22Rv1 (cell line): ENCODE measurements at regions not wholly inside any gene's neighbourhood (a gene's known extent, or its start where the extent isn't known, plus 50 kb on each side); places are given as distances from the start of the nearest gene placed in this dataset.

Experiments used
- H3K27ac ChIP-seq: fragments of 450-650 bp; 2 replicates; pipeline ENCODE4 v1.5.1; 2017
- ZFX ChIP-seq: fragments of 450-650 bp; IDR thresholded peaks from 2 replicates; pipeline ENCODE4 v1.6.1; 2017; ENCODE audit warnings: antibody characterized with exemption, borderline replicate concordance
- TF ChIP-seq, protein P1 (sequence below): fragments of 450-650 bp; IDR thresholded peaks from 2 replicates; pipeline ENCODE4 v1.5.1; 2017; ENCODE audit warnings: mild to moderate bottlenecking

GRCh38 chr5:124841829-124842712, 95.6 kb upstream of the ZNF608 start:
- TF ChIP-seq, protein P1, sequence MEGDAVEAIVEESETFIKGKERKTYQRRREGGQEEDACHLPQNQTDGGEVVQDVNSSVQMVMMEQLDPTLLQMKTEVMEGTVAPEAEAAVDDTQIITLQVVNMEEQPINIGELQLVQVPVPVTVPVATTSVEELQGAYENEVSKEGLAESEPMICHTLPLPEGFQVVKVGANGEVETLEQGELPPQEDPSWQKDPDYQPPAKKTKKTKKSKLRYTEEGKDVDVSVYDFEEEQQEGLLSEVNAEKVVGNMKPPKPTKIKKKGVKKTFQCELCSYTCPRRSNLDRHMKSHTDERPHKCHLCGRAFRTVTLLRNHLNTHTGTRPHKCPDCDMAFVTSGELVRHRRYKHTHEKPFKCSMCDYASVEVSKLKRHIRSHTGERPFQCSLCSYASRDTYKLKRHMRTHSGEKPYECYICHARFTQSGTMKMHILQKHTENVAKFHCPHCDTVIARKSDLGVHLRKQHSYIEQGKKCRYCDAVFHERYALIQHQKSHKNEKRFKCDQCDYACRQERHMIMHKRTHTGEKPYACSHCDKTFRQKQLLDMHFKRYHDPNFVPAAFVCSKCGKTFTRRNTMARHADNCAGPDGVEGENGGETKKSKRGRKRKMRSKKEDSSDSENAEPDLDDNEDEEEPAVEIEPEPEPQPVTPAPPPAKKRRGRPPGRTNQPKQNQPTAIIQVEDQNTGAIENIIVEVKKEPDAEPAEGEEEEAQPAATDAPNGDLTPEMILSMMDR: no peak
- no peak for TF ChIP-seq ZFX
- no peak overlapping the region for H3K27ac ChIP-seq

DNA sequence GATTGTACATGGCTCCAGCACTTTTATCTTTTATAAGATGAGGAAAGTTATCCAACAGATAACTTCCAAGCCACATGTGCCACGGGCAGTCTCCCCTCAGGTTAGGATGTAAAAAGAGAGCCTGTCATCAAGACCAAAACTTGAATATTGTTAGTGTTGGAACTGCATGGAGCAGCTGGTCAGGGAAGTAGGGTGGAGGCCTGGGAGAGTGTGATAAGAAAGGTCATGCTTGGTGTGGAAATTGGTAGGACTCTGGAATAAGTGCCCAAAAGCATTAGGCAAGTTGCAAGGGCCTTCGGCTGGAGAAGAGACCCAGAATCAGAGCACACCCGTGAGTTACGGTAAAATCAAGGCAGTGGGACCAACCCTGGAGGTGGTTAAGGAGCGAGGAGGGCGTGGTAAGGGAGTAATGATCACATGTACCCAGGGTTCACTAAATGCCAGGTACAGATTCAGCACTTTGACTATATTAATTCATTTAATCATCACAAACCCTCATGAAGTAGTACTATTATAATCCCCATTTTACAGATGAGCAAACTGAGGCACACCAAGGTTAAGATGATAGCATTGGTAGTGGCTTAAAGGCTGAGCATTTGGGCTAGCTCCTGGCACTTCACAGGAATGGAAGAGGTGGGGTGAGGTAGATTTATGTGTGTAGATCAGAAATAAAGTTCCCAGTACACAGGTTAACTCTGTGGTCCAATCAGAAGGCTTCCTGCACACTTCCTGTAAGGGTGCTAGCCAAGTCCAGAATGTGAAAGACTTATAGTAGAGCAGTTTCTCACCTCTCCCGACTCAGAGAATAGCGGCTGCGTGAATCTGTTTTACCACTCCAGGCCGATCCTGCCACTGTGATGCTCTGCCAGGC, 96.5 kb upstream of the ZNF608 start:
- no peak for TF ChIP-seq ZFX
- TF ChIP-seq, protein P1: no peak
- no peak overlapping the region for H3K27ac ChIP-seq

- H3K27ac ChIP-seq: no peak overlapping the region
- TF ChIP-seq ZFX: no peak
- TF ChIP-seq, protein P1: no peak
These were observed 97.1 kb upstream of the ZNF608 start for GRCh38 chr5:124843596-124843899.

- TF ChIP-seq ZFX: no peak
- TF ChIP-seq, protein P1: no peak
- H3K27ac ChIP-seq: no peak overlapping the region
These were observed 98.0 kb upstream of the ZNF608 start for GRCh38 chr5:124844371-124844920.

GRCh38 chr5:124847907-124848306, 101.5 kb upstream of the ZNF608 start:
- TF ChIP-seq, protein P1: no peak
- no peak for TF ChIP-seq ZFX
- H3K27ac ChIP-seq: no peak overlapping the region

GRCh38 chr5:124849774-124850173, 103.3 kb upstream of the ZNF608 start:
- TF ChIP-seq, protein P1: no peak
- no peak for TF ChIP-seq ZFX

More at GRCh38 chr5:124849774-124850173, 103.3 kb upstream of the ZNF608 start:
- no peak overlapping the region for H3K27ac ChIP-seq
